ENCODE measurements at regions not wholly inside any gene's neighbourhood (a gene's known extent, or its start where the extent isn't known, plus 50 kb on each side); places are given as distances from the start of the nearest gene placed in this dataset.

GRCh38 chr7:113392841-113393540, 274.6 kb upstream of the SMIM30 start:
- no peak for TF ChIP-seq JUND (IDR thresholded peaks at IDR 0.05; ENCODE audit: low read depth)
- in situ Hi-C loops (cut with HindIII; ENCODE audit: low pct_unique_long_range_greater_than_20kb, low sequenced_read_pairs), result no loop called here
- DNase-seq (ENCODE audit: low read depth in 1 of 2, low spot score in 1 of 2), result no peak

- in situ Hi-C loops (cut with HindIII; ENCODE audit: low pct_unique_long_range_greater_than_20kb, low sequenced_read_pairs), result no loop called here
- no peak for DNase-seq (ENCODE audit: low read depth in 1 of 2, low spot score in 1 of 2)
- TF ChIP-seq JUND (IDR thresholded peaks at IDR 0.05; ENCODE audit: low read depth), result no peak
Measured at GRCh38 chr7:113392421-113392820, 274.1 kb upstream of the SMIM30 start.

GRCh38 chr7:113389112-113389646, 270.8 kb upstream of the SMIM30 start:
- no peak for DNase-seq (ENCODE audit: low read depth in 1 of 2, low spot score in 1 of 2)
- in situ Hi-C loops (cut with HindIII; ENCODE audit: low pct_unique_long_range_greater_than_20kb, low sequenced_read_pairs), result no loop called here
- TF ChIP-seq JUND (IDR thresholded peaks at IDR 0.05; ENCODE audit: low read depth), result no peak

- no peak for DNase-seq (ENCODE audit: low read depth in 1 of 2, low spot score in 1 of 2)
- in situ Hi-C loops (cut with HindIII; ENCODE audit: low pct_unique_long_range_greater_than_20kb, low sequenced_read_pairs), result no loop called here
- no peak for TF ChIP-seq JUND (IDR thresholded peaks at IDR 0.05; ENCODE audit: low read depth)
Measured at GRCh38 chr7:113383638-113384037, 265.3 kb upstream of the SMIM30 start.

GRCh38 chr7:113379746-113380145, 261.4 kb upstream of the SMIM30 start:
- DNase-seq (ENCODE audit: low read depth in 1 of 2, low spot score in 1 of 2), result no peak
- TF ChIP-seq JUND (IDR thresholded peaks at IDR 0.05; ENCODE audit: low read depth), result no peak
- in situ Hi-C loops (cut with HindIII; ENCODE audit: low pct_unique_long_range_greater_than_20kb, low sequenced_read_pairs), result no loop called here

- no peak for DNase-seq (ENCODE audit: low read depth in 1 of 2, low spot score in 1 of 2)
- in situ Hi-C loops (cut with HindIII; ENCODE audit: low pct_unique_long_range_greater_than_20kb, low sequenced_read_pairs), result no loop called here
- no peak for TF ChIP-seq JUND (IDR thresholded peaks at IDR 0.05; ENCODE audit: low read depth)
Measured at GRCh38 chr7:113374955-113375354, 256.6 kb upstream of the SMIM30 start.

GRCh38 chr7:113373863-113374262, 255.5 kb upstream of the SMIM30 start:
- in situ Hi-C loops (cut with HindIII; ENCODE audit: low pct_unique_long_range_greater_than_20kb, low sequenced_read_pairs), result no loop called here
- TF ChIP-seq JUND (IDR thresholded peaks at IDR 0.05; ENCODE audit: low read depth), result no peak
- DNase-seq (ENCODE audit: low read depth in 1 of 2, low spot score in 1 of 2), result no peak

GRCh38 chr7:113371416-113372043, 253.2 kb upstream of the SMIM30 start:
- no peak for DNase-seq (ENCODE audit: low read depth in 1 of 2, low spot score in 1 of 2)
- in situ Hi-C loops (cut with HindIII; ENCODE audit: low pct_unique_long_range_greater_than_20kb, low sequenced_read_pairs), result no loop called here
- no peak for TF ChIP-seq JUND (IDR thresholded peaks at IDR 0.05; ENCODE audit: low read depth)

GRCh38 chr7:113370910-113371309, 252.6 kb upstream of the SMIM30 start:
- in situ Hi-C loops (cut with HindIII; ENCODE audit: low pct_unique_long_range_greater_than_20kb, low sequenced_read_pairs), result no loop called here
- no peak for TF ChIP-seq JUND (IDR thresholded peaks at IDR 0.05; ENCODE audit: low read depth)
- no peak for DNase-seq (ENCODE audit: low read depth in 1 of 2, low spot score in 1 of 2)

GRCh38 chr7:113368256-113368655, 249.9 kb upstream of the SMIM30 start:
- DNase-seq (ENCODE audit: low read depth in 1 of 2, low spot score in 1 of 2), result no peak
- TF ChIP-seq JUND (IDR thresholded peaks at IDR 0.05; ENCODE audit: low read depth), result no peak
- in situ Hi-C loops (cut with HindIII; ENCODE audit: low pct_unique_long_range_greater_than_20kb, low sequenced_read_pairs), result no loop called here

- TF ChIP-seq JUND (IDR thresholded peaks at IDR 0.05; ENCODE audit: low read depth), result no peak
- DNase-seq (ENCODE audit: low read depth in 1 of 2, low spot score in 1 of 2), result peak in 1 of 2 experiments; percentile 11
- in situ Hi-C loops (cut with HindIII; ENCODE audit: low pct_unique_long_range_greater_than_20kb, low sequenced_read_pairs), result no loop called here
Measured at GRCh38 chr7:113367041-113367586, 248.8 kb upstream of the SMIM30 start.

GRCh38 chr7:113366122-113366521, 247.8 kb upstream of the SMIM30 start:
- in situ Hi-C loops (cut with HindIII; ENCODE audit: low pct_unique_long_range_greater_than_20kb, low sequenced_read_pairs), result no loop called here
- no peak for TF ChIP-seq JUND (IDR thresholded peaks at IDR 0.05; ENCODE audit: low read depth)
- DNase-seq (ENCODE audit: low read depth in 1 of 2, low spot score in 1 of 2), result no peak

- in situ Hi-C loops (cut with HindIII; ENCODE audit: low pct_unique_long_range_greater_than_20kb, low sequenced_read_pairs), result no loop called here
- TF ChIP-seq JUND (IDR thresholded peaks at IDR 0.05; ENCODE audit: low read depth), result no peak
- DNase-seq (ENCODE audit: low read depth in 1 of 2, low spot score in 1 of 2), result no peak
Measured at GRCh38 chr7:113349339-113349738, 231.0 kb upstream of the SMIM30 start.
